GM21737 (cell line): ENCODE measurements at regions not wholly inside any gene's neighbourhood (a gene's known extent, or its start where the extent isn't known, plus 50 kb on each side); places are given as distances from the start of the nearest gene placed in this dataset.

Experiments
- ATAC-seq: cut with Tn5 transposase; IDR thresholded peaks from one replicate; pipeline ENCODE4 v1.9.1; 2021; ENCODE audit warnings: mild to moderate bottlenecking, moderate library complexity; ENCODE audit not compliant: unreplicated experiment

GRCh38 chr2:107285621-107286299 lies 399.8 kb upstream of the ST6GAL2 start:
- ATAC-seq, result no peak

DNA sequence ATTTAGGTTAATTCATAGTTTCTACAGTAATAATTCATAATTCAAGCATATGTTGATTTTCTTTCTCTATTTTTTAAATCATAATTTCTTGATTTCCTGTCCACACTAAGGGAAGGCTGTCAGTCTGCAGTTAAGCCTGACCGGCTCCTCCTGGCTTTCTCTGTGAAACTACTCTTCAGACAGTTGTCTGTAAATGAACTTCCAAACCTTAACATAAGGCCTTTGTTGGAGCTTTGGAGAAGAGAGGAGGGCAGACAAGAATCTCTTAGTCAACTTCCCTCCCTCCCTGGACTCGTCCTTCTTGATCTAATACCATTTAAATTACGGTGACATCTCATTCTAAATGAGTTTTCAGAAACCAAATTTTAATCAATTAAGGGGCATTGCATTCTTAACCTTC lies 404.1 kb upstream of the ST6GAL2 start:
- ATAC-seq, result no peak

GRCh38 chr2:107303964-107304363 lies 418.0 kb upstream of the ST6GAL2 start:
- ATAC-seq, result no peak

- ATAC-seq, result no peak
These were observed 420.0 kb upstream of the ST6GAL2 start for GRCh38 chr2:107305966-107306365.

- no peak for ATAC-seq
These were observed 420.9 kb upstream of the ST6GAL2 start for GRCh38 chr2:107306881-107307280.

GRCh38 chr2:107308835-107309234 lies 422.9 kb upstream of the ST6GAL2 start:
- no peak for ATAC-seq

DNA sequence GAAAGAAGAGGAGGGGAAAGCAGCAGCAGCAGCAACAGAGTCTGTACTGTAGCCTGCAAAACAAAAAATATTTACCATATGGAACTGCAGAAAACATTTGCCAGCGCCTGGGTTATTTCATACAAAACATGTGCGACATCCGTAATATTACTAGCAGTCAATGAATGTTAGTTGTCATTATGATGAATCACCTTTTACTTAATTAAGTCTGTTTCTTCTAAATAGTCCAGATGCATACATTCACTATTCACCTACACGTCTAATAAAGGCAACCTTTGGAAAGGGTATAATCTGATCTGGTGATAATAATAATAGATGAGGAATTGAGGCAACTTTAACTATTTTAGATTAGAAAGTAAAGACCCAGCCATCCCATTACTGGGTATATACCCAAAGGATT lies 426.3 kb upstream of the ST6GAL2 start:
- ATAC-seq, result no peak

DNA sequence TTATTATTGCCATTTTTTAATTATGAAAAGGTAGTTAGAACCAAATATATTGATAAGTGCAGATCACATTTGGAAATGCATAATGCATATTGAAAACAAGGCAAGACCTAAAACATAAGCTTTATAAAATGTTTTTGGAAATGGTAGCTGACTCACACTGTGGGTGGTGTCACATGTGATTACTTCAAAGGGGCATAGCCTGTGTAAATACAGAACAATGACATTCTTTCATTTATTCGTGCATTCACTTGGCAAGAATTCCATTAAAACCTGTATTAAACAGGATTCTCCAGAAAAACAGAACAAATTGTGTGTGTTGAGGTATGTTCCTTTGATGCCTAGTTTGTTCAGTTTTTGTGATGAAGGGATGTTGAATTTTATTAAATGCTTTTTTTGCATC lies 427.3 kb upstream of the ST6GAL2 start:
- no peak for ATAC-seq

- ATAC-seq, result no peak
These were observed 434.9 kb upstream of the ST6GAL2 start for GRCh38 chr2:107320881-107321280.

DNA sequence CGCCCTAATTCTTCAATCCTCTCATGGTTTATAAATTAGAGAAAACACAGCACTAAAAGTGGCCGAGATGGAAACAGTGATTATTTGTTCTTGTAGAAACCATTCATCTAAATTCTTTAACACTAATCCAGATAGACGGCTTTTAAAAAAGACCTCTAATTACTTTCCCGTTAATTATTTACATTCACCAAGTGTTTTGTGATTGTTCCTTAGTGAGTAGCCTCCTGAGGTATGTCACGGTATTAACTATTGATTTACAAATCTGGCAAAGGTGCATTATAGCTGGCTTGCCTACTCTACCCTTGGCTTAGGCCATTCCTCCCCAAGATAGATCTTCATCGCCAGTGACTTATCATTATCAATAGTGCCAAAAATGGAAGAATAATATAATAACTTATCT lies 436.4 kb upstream of the ST6GAL2 start:
- ATAC-seq, result no peak

- ATAC-seq, result no peak
These were observed 438.1 kb upstream of the ST6GAL2 start for GRCh38 chr2:107323946-107324565.

DNA sequence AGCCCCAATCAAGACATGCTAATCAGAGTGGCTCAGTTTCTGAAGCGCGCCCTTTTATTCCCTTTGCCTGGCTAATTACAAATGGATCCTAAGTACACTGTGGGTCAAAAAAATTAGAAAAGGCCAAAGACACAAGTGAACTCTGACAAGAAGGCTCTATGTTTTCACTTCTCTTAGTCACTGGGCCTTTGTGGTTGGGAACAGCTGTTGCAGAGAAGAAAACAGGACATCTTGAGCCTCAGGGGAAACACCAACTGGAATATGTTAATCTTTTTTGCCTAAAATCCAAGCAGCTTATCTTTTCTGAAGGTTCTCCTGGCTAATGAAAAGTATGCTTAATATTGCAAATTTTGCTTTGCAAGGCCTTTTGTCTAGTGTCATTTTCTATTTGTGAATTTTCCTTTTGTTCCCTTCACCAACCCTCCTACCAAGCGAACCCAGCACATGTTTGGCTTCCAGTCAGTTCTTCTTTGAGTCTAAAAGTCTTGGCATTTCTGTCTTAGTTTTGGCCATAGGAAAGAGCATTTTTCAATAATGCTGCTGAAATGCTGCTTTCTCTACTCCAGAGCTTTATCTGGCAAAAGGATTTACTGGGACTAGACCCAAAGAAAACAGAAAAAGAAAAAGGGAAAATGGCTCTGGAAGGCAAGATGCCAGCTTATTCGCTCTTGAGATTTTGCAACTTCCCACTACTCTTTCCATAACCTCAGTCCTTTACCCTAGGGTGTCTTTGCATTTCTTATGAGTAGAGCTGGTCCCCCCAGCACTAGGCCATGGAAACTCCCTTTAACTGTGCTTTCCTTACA lies 440.2 kb upstream of the ST6GAL2 start:
- no peak for ATAC-seq

DNA sequence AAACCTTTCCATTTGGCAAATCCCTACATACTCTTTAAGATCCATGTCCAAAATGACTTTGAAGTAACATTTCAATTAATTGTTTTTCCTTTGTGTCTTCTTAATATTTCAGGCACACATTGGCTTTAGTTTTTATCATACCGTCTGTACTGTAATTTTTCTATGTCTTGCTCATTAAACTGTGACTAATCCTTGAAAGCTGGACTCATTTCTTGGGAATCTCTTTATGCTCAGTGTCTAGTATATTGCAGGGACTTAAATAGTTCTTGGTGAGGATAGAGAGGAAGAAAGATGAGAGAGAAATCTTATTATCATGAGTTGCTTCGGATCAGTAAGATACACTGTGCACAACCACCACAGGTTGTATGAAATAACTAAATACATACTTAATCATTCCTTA lies 448.3 kb upstream of the ST6GAL2 start:
- ATAC-seq, result no peak

- no peak for ATAC-seq
These were observed 450.6 kb upstream of the ST6GAL2 start for GRCh38 chr2:107336526-107336925.

DNA sequence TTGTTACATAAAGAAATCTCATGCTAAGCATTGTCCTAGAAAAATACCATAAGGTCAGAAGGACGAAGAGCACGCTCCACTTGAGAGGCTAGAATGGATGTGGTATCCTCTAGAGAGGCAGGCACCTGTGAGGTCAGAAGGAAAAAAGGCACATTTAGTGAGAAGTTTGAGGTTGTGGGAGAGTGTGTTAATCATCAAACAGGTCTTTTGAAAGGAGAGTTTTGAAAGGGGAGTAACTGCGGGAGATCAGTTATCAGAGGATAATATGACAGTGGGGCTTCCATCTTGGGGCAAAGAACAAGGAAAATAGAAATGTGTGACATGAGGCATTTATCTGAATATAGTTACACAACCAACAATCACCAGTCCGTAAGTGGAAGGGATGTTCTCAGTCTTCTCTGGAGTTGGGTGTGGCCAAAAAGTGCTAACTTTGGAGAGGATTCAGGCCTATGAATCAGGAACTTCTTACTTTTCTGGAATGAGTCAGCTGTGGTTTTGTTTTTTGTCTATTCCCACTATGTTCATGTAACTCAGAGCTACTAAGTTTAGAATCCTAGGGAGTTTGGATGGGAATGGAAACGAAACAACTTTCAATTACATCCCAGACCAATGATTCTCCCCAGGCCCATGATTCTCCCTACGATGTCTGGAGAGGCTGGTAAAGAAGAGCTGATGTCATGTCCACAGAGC lies 451.4 kb upstream of the ST6GAL2 start:
- no peak for ATAC-seq

DNA sequence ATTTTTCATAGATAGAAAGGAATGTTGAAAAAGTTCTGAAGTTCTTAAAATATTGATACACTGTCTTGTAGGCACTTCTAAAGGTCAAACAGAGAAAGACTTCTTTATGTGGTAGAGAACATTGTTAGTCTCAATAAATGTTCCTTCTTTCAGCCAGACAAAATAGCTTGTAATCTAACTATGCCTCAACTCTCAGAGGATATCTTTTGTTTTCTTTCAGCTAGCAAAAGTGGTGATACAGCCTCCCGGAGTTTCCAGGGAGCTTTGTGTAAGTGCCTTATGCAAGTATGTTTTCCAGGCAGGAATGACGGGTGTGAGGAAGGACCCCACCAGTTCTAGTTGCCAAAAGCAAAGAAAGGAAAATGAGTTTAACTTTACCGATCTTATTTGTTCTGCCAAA lies 452.1 kb upstream of the ST6GAL2 start:
- no peak for ATAC-seq

- no peak for ATAC-seq
These were observed 452.6 kb upstream of the ST6GAL2 start for GRCh38 chr2:107338571-107338970.

DNA sequence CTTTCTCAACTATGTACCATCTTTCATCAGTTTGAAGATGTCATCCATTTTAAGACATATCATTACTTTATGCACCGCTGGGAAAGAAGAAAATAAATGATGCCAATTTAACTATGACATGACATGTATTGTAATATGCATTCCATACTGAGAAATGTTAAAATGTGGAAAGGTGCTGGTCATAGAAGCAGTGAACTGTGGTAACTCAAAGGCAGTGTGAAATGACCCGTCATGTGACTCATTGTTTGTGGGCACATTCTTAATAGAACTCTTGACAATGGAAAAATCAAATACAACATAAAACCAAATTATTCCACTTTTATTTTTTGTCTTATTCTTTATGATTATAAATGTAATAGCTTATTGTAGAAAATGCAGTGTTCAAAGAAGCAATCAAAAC lies 455.0 kb upstream of the ST6GAL2 start:
- ATAC-seq, result no peak

- no peak for ATAC-seq
These were observed 463.4 kb upstream of the ST6GAL2 start for GRCh38 chr2:107349329-107349728.

DNA sequence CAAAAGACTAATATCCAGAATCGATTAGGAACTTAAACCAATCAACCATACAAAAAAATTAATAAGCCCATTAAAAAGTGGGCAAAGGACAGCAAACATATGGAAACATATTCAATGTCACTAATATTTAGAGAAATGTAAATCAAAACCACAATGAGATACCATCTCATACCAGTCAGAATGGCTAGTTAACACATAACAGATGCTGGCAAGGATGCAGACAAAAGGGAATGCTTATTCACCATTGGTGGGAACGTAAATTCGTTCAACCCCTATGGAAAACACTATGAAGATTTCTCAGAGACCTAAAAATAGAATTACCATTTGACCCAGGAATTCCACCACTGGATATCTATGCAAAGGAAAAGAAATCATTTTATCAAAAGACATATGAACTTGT lies 468.2 kb upstream of the ST6GAL2 start:
- ATAC-seq, result no peak

GRCh38 chr2:107358362-107358761 lies 468.3 kb upstream of the RGPD4 start:
- ATAC-seq, result no peak

- ATAC-seq, result no peak
These were observed 467.7 kb upstream of the RGPD4 start for GRCh38 chr2:107359021-107359420.
